Adrenal gland (tissue), 9 donors: ENCODE measurements at regions not wholly inside any gene's neighbourhood (a gene's known extent, or its start where the extent isn't known, plus 50 kb on each side); places are given as distances from the start of the nearest gene placed in this dataset.
"Not testable (repeated sequence)": the region's sequence is repeated elsewhere in the genome, so short reads cannot be mapped to it uniquely, and the experiment has no call there.

Experiments used
- DNase-seq, 7 donors: peaks; one replicate each; pipeline ENCODE4 v3.0.0-alpha.2; 2019 to 2020
- H3K27ac ChIP-seq, 5 donors: fragments of 200-600 bp; sonication (generic) in 4 of 5; 1 replicate in 3 of 5; 2 replicates in 2 of 5; pipeline versions ENCODE4 v1.5.1 to v1.8.0; 2016 to 2020; ENCODE audit warnings: mild to moderate bottlenecking in 1 of 5
- H3K27me3 ChIP-seq: fragments of 200-600 bp; 2 replicates; pipeline ENCODE4 v1.8.0; 2021
- H3K36me3 ChIP-seq, 2 donors: fragments of 200-600 bp; replicated peaks in 1 of 2; 1 replicate in 1 of 2; 2 replicates in 1 of 2; pipeline versions ENCODE4 v1.5.1 to v1.8.0; 2018 to 2022
- H3K4me1 ChIP-seq, 2 donors: fragments of 200-600 bp; replicated peaks in 1 of 2; 1 replicate in 1 of 2; 2 replicates in 1 of 2; pipeline versions ENCODE4 v1.5.1 to v1.8.0; 2018 to 2021
- H3K4me3 ChIP-seq, 4 donors: fragments of 200-600 bp; sonication (generic) in 3 of 4; one replicate each; pipeline ENCODE4 v1.5.1; 2016 to 2018
- H3K9me3 ChIP-seq, 3 donors: fragments of 200-600 bp; sonication (generic) in 1 of 3; replicated peaks in 1 of 3; 1 replicate in 2 of 3; 2 replicates in 1 of 3; pipeline versions ENCODE4 v1.5.1 to v1.8.0; 2016 to 2021
- CTCF ChIP-seq, 6 experiments: fragments of 450-650 bp in 4 of 6; fragments of 200-600 bp in 2 of 6; sonication (generic) in 1 of 6; IDR thresholded peaks; 1 replicate in 5 of 6; 2 replicates in 1 of 6; pipeline versions ENCODE4 v1.5.1 to v1.8.0; 2016 to 2021; ENCODE audit warnings: antibody characterized with exemption in 6 of 6, mild to moderate bottlenecking in 2 of 6, moderate library complexity in 1 of 6
- POLR2A ChIP-seq, 2 donors: fragments of 450-650 bp; IDR thresholded peaks; one replicate each; pipeline ENCODE4 v1.6.1; 2017; ENCODE audit warnings: antibody characterized with exemption in 2 of 2, mild to moderate bottlenecking in 2 of 2, moderate library complexity in 1 of 2
- WGBS, 4 donors: extraction: QIAGEN DNeasy Blood & Tissue Kit in 2 of 4; methylation state at CpG; one replicate each; pipeline versions ENCODE4 v1.1.5 to v1.1.7; 2013 to 2017; 5-methylcytosine and 5-hydroxymethylcytosine counted together
- intact Hi-C, 2 donors: fragments of 100-400 bp; cut with DNase I; formaldehyde crosslinking; loops; one replicate each; pipeline versions ENCODE4 v1.14.1 to v1.15.0; 2022 to 2023
- donor health status: healthy with polysubstance abuse.
- donor health status: Bipolar disorder and iron deficiency.
- donor health status: DM: yes; HTN: yes; CAD: no.
- donor health status: DM: no; HTN: no; CAD: no.
- donor health status: DM: no; HTN: no; CAD: no.

- H3K4me1 ChIP-seq = no peaks in the 10 kb centered on the region
- DNase-seq = no peak
- intact Hi-C loops = no loop called here
- no peaks in the 10 kb centered on the region for H3K9me3 ChIP-seq
- H3K27ac ChIP-seq = no peak overlapping the region
- WGBS, 4 donors = 80 to 85% (median 82%) methylated on average over 12 to 13 of the region's 13 CpGs
- no peak overlapping the region for H3K4me3 ChIP-seq
- H3K36me3 ChIP-seq = no peaks in the 10 kb centered on the region
- no peak for TF ChIP-seq POLR2A (IDR thresholded peaks at IDR 0.05)
- no peak for TF ChIP-seq CTCF (IDR thresholded peaks at IDR 0.05)
- H3K27me3 ChIP-seq = no peaks in the 10 kb centered on the region
Observed at GRCh38 chr11:37905707-37906417, 1307.8 kb upstream of the RAG2 start.

DNA sequence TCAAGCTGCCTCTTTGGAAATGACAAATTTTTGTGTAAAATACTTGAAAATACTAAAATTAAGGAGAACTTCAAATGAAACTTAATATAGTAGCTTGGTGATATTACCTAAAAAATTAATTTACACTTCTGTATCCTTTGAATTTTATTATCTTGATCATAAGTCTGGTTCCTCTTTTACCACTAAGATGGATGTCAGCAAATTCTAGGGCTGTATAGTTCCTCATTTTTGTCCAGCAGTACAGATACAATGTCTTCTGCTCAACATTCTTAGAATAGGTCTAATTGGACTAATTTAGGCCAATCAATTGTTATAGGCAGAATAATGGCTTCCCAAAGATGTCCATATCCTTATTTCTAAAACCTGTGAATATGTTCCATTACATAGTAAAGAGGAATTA lies 1298.0 kb upstream of the RAG2 start:
- peaks cover 0 to 4% (median 0%) of the 10 kb centered on the region in 3 donors for H3K9me3 ChIP-seq
- H3K27me3 ChIP-seq = no peaks in the 10 kb centered on the region
- no peaks in the 10 kb centered on the region for H3K4me1 ChIP-seq
- intact Hi-C loops = no loop called here
- H3K27ac ChIP-seq = no peak overlapping the region
- no peaks in the 10 kb centered on the region for H3K36me3 ChIP-seq
- no peak overlapping the region for H3K4me3 ChIP-seq
- no peak for DNase-seq
- TF ChIP-seq POLR2A (IDR thresholded peaks at IDR 0.05) (no peak), CTCF (IDR thresholded peaks at IDR 0.05) (no peak)

- no peak for DNase-seq
- Histone ChIP-seq H3K27me3 (no peaks in the 10 kb centered on the region), H3K4me3 (no peak overlapping the region), H3K4me1 (no peaks in the 10 kb centered on the region), H3K27ac (no peak overlapping the region), H3K36me3 (no peaks in the 10 kb centered on the region), H3K9me3 (peaks cover 0 to 4% (median 0%) of the 10 kb centered on the region in 3 donors)
- no peak for TF ChIP-seq CTCF (IDR thresholded peaks at IDR 0.05)
- intact Hi-C loops = no loop called here
- WGBS, 4 donors = 73 to 86% (median 79%) methylated on average over 3 of the region's 3 CpGs
Observed at GRCh38 chr11:37881741-37882140, 1283.7 kb upstream of the RAG2 start.

GRCh38 chr11:37861671-37862070 lies 1263.6 kb upstream of the RAG2 start:
- Histone ChIP-seq H3K4me3 (no peak overlapping the region), H3K36me3 (no peaks in the 10 kb centered on the region), H3K27me3 (no peaks in the 10 kb centered on the region), H3K4me1 (no peaks in the 10 kb centered on the region), H3K9me3 (no peaks in the 10 kb centered on the region), H3K27ac (no peak overlapping the region)
- intact Hi-C loops = no loop called here
- TF ChIP-seq CTCF (IDR thresholded peaks at IDR 0.05) = no peak
- TF ChIP-seq POLR2A (IDR thresholded peaks at IDR 0.05) = no peak
- WGBS, 4 donors = 88 to 100% (median 93%) methylated on average over 1 of the region's 1 CpG
- no peak for DNase-seq

DNA sequence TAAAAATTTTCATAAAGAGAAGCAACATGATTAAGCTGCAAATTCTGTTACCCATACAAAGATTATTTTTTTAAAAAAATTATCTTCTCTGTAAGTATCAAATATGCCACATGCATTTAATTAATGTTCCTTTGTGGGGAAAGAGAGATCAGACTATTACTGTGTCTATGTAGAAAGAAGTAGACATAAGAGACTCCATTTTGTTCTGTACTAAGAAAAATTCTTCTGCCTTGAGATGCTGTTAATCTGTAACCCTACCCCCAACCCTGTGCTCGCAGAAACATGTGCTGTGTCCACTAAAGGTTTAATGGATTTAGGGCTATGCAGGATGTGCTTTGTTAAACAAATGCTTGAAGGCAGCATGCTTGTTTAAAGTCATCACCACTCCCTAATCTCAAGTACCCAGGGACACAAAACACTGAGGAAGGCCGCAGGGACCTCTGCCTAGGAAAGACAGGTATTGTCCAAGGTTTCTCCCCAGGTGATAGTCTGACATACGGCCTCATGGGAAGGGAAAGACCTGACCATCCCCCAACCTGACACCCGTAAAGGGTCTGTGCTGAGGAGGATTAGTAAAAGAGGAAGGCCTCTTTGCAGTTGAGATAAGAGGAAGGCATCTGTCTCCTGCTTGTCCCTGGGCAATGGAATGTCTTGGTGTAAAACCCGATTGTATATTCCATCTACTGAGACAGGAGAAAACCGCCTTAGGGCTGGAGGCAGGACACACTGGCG lies 1260.9 kb upstream of the RAG2 start:
- H3K4me1 ChIP-seq, DNase-seq, H3K36me3 ChIP-seq, H3K27ac ChIP-seq, H3K9me3 ChIP-seq, H3K4me3 ChIP-seq, H3K27me3 ChIP-seq, intact Hi-C loops: not testable (repeated sequence)
- WGBS, 4 donors = 47 to 71% (median 67%) methylated on average over 6 to 7 of the region's 7 CpGs
